GM19043 (cell line): ENCODE measurements at regions not wholly inside any gene's neighbourhood (a gene's known extent, or its start where the extent isn't known, plus 50 kb on each side); places are given as distances from the start of the nearest gene placed in this dataset.
"Not testable (repeated sequence)": the region's sequence is repeated elsewhere in the genome, so short reads cannot be mapped to it uniquely, and the experiment has no call there.

Experiments
- ATAC-seq: cut with Tn5 transposase; IDR thresholded peaks from one replicate; pipeline ENCODE4 v1.9.1; 2021; ENCODE audit warnings: low read depth; ENCODE audit not compliant: unreplicated experiment

GRCh38 chr1:168490306-168490705, 53.5 kb downstream of the XCL2 start:
- ATAC-seq = no peak

- no peak for ATAC-seq
These were observed 55.7 kb downstream of the XCL2 start for GRCh38 chr1:168488138-168488537.

DNA sequence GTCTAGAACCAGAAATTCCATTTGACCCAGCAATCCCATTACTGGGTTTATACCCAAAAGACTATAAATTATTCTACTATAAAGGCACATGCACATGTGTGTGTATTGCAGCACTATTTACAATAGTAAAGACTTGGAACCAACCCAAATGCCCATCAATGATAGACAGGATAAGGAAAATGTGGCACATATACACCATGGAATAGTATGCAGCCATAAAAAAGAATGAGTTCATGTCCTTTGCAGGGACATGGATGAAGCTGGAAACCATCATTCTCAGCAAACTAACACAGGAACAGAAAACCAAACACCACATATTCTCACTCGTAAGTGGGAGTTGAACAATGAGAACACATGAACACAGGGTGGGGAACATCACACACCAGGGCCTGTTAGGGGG, 57.0 kb downstream of the XCL2 start:
- ATAC-seq = not testable (repeated sequence)

DNA sequence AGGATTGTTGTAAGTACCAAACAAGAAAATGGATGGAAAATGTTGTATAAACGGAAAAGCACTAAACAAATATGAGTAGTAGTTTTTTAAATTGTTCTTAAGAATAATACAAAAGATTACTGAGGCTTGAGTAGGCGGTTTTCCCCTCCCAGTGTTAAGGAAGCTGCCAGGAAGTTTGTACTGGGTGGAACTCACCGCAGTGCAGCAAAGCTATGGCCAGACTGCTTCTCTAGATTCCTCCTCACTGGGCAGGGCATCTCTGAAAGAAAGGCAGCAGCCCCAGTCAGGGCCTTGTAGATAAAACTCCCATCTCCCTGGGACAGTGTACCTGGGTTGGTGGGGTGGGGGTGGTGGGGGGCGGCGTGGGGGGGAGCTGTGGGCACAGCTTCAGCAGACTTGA, 58.7 kb downstream of the XCL2 start:
- ATAC-seq = no peak

- ATAC-seq = no peak
These were observed 59.7 kb downstream of the XCL2 start for GRCh38 chr1:168484083-168484482.

DNA sequence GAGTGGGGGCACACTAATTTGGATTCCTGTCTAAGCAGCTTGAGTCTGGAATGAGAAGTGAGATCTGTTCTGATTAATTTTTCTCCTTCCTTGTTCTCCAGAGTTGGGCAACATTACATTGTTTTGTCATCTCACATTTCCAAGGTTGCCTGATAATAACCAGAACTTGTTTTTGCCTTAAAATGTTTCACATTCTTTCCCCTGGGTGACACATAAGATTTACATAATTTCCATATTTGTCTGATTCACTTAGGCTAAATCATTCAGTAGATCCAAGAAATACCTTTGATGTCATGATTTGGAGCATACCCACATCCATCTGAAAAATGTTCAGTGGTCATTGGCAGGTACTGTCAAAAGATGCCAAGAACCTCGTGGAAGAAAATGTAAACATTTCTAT, 60.3 kb downstream of the XCL2 start:
- ATAC-seq = no peak

- ATAC-seq = no peak
These were observed 61.7 kb downstream of the XCL2 start for GRCh38 chr1:168482106-168482505.

DNA sequence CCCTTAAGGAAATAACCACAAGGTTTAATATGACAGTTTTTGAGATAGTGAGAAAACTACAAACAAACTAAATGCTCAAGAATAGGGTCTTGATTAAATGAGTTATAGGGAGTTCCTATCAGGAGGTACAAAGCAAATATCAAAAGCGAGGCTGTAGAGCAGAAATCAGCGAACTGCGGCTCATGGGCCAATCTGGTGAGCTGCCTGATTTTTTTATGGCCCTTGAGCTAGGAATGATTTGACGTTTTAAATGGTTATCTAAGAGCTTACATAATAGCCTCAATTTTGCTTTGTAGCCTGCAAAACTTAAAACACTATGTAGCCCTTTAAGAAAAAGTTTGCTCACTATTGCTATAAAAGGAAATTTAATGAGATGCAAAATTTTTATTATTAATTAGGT, 62.2 kb downstream of the XCL2 start:
- no peak for ATAC-seq

- no peak for ATAC-seq
These were observed 62.8 kb downstream of the XCL2 start for GRCh38 chr1:168480997-168481396.

DNA sequence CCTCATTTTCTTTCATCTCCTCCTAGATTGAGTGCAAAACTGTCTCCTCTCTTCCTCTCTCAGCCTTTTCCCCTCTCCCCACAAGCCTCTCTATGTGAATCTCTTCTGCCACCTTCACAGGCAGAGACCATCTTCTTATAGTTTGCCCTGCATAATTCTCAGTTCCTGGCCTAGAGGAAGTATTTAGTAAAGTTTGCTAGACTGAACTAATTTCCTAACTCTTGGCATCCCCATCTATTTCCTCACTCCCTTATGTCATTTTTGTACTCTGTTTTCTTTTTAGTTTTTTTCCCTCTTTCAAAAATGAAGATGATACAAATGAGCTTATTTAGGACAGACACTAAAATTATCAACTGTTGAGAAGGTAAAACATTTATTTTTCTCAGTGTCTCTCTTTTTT, 66.0 kb downstream of the XCL2 start:
- ATAC-seq = no peak

DNA sequence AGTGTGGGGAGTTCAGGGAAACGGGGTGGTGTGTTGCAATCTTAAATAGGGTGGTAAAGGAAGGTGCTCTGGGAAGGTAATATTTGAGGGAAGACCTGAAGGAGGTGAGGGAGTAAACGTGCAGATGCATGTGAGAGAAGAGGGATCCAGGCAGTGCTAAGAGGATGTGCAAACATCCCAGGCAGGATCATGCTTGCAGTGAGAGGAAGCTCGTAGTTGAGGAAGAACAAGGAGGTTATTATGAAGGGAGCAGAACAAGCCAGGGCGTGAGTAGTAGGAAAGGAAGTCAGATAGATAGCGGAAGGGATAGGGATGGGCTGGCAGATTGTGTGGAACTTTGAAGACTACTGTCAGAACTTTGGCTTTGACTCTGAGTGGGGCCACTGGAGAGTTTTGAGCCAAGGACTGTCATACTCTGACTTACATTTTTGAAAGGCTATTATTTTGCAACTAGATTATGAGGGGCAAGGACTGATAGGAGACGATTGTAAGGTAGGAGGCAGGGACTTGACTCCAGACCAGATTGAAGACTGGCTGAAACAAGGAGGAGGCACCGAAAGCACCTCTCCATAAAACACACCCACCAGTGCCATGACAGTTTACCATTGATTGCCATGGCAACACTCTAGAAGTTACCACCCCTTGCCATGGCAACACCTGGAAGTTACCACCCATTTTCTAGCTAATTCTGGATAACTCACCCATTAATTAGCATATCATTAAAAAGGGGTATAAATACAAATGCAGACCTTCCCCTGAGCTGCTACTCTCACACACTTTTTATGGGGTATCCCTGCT, 67.0 kb downstream of the XCL2 start:
- no peak for ATAC-seq

DNA sequence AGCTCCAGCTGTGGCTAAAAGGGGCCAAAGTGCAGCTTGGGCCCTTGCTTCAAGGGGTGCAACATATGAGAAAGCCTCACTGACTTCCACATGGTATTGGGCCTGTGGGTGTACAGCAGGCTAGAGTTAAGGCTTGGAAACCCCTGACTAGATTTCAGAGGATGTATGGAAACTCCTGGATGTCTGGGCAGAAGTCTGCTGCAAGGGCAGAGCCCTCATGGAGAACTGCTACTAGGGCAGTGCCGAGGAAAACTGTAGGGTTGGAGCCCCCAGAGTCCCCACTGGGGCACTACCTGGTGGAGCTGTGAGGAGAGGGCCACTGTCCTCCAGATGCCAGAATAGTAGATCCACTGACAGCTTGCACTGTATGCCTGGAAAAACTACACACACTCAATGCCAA, 69.5 kb downstream of the XCL2 start:
- ATAC-seq = no peak

- no peak for ATAC-seq
These were observed 70.7 kb downstream of the XCL2 start for GRCh38 chr1:168473126-168473525.

GRCh38 chr1:168472223-168472622, 71.6 kb downstream of the XCL2 start:
- ATAC-seq = no peak

- no peak for ATAC-seq
These were observed 72.8 kb downstream of the XCL2 start for GRCh38 chr1:168470901-168471431.

GRCh38 chr1:168469690-168470089, 74.1 kb downstream of the XCL2 start:
- ATAC-seq = no peak

DNA sequence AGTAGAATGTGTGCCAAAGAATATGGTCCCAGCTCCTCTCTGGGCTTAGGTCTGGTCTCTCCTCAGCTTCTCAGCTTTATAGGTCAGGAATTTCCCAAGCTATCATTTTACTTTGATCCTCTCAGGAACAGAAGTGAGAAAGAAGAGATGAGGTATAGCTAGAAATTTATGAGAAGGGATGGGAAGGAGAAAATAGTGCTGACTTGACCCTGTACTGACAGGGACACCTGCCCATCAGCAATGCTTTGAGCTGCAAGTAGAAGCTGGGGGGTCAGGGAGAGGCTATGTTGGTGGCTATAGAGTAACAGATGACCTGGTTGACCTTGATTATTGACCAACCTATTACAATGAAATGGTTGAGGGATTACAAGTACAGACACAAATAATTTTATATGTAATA, 75.0 kb downstream of the XCL2 start:
- no peak for ATAC-seq

GRCh38 chr1:168468042-168468809, 75.6 kb downstream of the XCL2 start:
- no peak for ATAC-seq

DNA sequence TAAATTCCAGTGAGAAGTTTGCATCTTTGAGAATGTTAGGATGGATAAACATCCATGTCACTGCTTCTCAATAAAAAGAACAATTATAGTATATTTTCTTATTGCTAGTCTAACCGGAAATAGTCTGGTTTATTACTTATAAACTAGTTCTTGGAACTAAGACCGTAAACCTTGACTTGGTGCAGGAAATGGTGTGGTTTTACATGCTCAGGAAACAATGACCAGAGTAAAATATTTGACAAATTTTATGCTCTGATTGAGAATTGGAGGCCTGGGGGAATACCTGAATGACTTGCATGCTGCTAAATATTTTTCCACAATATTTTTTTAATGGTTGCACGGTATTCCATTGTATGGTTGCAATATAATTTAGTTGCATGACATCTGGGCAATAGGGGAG, 76.3 kb downstream of the XCL2 start:
- no peak for ATAC-seq

DNA sequence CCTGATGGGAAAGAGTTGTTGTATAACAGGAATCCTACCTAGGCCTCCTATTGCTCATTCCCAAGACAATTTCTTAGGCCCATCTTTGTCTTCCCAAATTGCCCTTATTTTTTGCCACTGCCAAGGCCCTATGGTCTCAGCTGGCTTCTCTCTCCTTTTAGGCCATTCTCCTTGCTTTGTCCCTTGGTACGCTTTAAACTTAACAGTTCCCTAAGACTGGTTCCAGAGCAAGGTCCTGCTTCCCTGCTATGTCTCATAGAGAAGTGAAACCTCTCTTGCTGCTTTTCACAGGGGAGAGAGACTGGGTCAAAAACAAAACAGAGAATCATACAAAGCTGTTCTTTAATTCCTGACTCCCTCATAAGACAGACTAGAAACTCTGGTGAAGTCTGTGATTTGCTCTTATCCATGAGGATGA, 77.1 kb downstream of the XCL2 start:
- ATAC-seq = peak; percentile 59

DNA sequence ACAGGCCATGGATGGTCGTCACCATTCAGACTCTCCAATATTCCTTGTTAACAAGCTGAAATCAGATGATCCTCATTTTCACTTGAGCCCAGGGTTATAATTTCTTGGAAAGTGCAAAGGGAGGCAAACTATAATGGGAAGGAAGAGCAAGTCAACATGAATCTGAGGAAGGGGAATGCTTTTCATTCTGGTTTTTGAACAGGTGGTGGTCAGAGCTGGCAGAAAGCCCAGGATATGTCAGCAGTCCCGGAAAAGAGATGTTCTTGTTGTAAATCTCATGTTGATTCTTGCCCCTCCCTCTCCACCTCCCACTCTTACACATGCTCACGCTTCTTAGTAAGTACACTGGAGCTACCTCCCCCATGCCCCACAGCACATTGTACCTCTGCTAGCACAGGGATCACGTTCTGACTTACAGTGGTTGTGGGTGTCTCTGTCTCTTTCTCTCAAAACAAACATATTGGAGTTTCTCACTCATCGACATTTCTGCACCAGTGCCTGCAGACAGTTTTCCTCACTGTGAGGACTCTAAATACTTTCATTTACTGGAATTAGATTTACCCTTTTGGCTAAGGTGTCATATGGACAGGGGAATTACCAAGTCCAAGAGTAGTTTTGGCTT, 77.6 kb downstream of the XCL2 start:
- peak; percentile 44 for ATAC-seq
